Kidney (tissue), 13 donors: ENCODE measurements at regions not wholly inside any gene's neighbourhood (a gene's known extent, or its start where the extent isn't known, plus 50 kb on each side); places are given as distances from the start of the nearest gene placed in this dataset.
"Not testable (repeated sequence)": the region's sequence is repeated elsewhere in the genome, so short reads cannot be mapped to it uniquely, and the experiment has no call there.

Experiments
- DNase-seq, 5 donors: peaks; one replicate each; pipeline ENCODE4 v3.0.0-alpha.2; 2013 to 2020
- FAIRE-seq: peaks from 2 replicates; lab custom pipeline; 2012; peaks lifted over from hg19 to GRCh38; lab: Jason Lieb, UNC
- H3K27ac ChIP-seq, 2 donors: one replicate each; pipeline ENCODE4 v1.7.0; 2013; ENCODE audit warnings: low read depth in 2 of 2, low read length in 2 of 2, inconsistent platforms in 1 of 2
- H3K27me3 ChIP-seq: one replicate; pipeline ENCODE4 v1.7.1; 2013; ENCODE audit warnings: low read length, inconsistent platforms; ENCODE audit not compliant: control insufficient read depth, insufficient read depth
- H3K36me3 ChIP-seq, 3 donors: one replicate each; pipeline versions ENCODE4 v1.7.0 to v1.7.1; 2013; ENCODE audit warnings: low read length in 3 of 3, control low read depth in 1 of 3, inconsistent platforms in 1 of 3; ENCODE audit not compliant: insufficient read depth in 3 of 3, control insufficient read depth in 2 of 3
- H3K4me1 ChIP-seq, 3 donors: one replicate each; pipeline versions ENCODE4 v1.7.0 to v1.7.1; 2013; ENCODE audit warnings: low read length in 3 of 3, inconsistent platforms in 1 of 3, low read depth in 1 of 3; ENCODE audit not compliant: control insufficient read depth in 2 of 3, insufficient read depth in 2 of 3
- H3K4me3 ChIP-seq, 3 donors: one replicate each; pipeline versions ENCODE4 v1.7.0 to v1.8.1; 2013; ENCODE audit warnings: low read length in 3 of 3, control low read depth in 1 of 3, inconsistent platforms in 1 of 3
- H3K9ac ChIP-seq, 3 donors: one replicate each; pipeline versions ENCODE4 v1.7.0 to v1.7.1; 2013; ENCODE audit warnings: low read length in 3 of 3, control low read depth in 1 of 3, inconsistent platforms in 1 of 3
- H3K9me3 ChIP-seq, 3 donors: one replicate each; pipeline versions ENCODE4 v1.7.0 to v1.7.1; 2013; ENCODE audit warnings: low read length in 3 of 3, control low read depth in 1 of 3, inconsistent platforms in 1 of 3; ENCODE audit not compliant: control insufficient read depth in 2 of 3, insufficient read depth in 1 of 3
- intact Hi-C: fragments of 100-400 bp; cut with DNase I; formaldehyde crosslinking; loops from one replicate; pipeline ENCODE4 v1.11.1; 2022
- TF ChIP-seq, protein P1 (sequence below): IDR thresholded peaks from 3 replicates; pipeline ENCODE4 v1.5.1; 2012; ENCODE audit warnings: mild to moderate bottlenecking, moderate library complexity, borderline replicate concordance; ENCODE audit not compliant: insufficient read depth; ENCODE audit errors: extremely low read depth
- donor health status: control.
- donor health status: control.
- donor health status: control.
- donor health status: control.
- donor health status: control.
- donor health status: DM: yes; HTN: yes; CAD: no.
- donor health status: Normal renal cell carcinoma (clear cell type).

DNA sequence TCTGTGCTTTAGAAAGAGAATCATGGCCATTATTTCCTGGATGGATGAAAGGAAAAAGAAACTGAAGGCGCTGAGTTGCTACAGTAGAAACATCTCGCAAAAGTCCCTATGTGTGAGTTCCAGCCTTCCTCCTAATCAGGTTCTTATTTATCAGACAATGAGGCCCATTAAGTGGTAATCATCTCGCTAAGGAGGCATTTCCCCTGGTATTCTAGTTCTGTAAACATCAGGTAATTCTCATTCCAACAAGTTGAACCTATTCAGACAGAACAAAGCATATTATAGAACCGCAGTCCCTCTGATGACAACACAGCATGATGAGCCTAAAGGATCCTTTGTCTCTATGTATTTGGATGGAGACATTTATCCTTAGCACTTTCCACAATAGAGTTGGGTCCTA, 205.7 kb upstream of the MAOA start:
- H3K36me3 ChIP-seq: no peaks in the 10 kb centered on the region
- no peak overlapping the region for H3K27ac ChIP-seq
- FAIRE-seq (no peak), DNase-seq (no peak)
- no peaks in the 10 kb centered on the region for H3K4me1 ChIP-seq
- H3K9me3 ChIP-seq: no peaks in the 10 kb centered on the region
- intact Hi-C loops: no loop called here
- no peaks in the 10 kb centered on the region for H3K27me3 ChIP-seq
- TF ChIP-seq, protein P1, sequence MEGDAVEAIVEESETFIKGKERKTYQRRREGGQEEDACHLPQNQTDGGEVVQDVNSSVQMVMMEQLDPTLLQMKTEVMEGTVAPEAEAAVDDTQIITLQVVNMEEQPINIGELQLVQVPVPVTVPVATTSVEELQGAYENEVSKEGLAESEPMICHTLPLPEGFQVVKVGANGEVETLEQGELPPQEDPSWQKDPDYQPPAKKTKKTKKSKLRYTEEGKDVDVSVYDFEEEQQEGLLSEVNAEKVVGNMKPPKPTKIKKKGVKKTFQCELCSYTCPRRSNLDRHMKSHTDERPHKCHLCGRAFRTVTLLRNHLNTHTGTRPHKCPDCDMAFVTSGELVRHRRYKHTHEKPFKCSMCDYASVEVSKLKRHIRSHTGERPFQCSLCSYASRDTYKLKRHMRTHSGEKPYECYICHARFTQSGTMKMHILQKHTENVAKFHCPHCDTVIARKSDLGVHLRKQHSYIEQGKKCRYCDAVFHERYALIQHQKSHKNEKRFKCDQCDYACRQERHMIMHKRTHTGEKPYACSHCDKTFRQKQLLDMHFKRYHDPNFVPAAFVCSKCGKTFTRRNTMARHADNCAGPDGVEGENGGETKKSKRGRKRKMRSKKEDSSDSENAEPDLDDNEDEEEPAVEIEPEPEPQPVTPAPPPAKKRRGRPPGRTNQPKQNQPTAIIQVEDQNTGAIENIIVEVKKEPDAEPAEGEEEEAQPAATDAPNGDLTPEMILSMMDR: no peak
- no peak overlapping the region for H3K4me3 ChIP-seq
- H3K9ac ChIP-seq: no peak overlapping the region

DNA sequence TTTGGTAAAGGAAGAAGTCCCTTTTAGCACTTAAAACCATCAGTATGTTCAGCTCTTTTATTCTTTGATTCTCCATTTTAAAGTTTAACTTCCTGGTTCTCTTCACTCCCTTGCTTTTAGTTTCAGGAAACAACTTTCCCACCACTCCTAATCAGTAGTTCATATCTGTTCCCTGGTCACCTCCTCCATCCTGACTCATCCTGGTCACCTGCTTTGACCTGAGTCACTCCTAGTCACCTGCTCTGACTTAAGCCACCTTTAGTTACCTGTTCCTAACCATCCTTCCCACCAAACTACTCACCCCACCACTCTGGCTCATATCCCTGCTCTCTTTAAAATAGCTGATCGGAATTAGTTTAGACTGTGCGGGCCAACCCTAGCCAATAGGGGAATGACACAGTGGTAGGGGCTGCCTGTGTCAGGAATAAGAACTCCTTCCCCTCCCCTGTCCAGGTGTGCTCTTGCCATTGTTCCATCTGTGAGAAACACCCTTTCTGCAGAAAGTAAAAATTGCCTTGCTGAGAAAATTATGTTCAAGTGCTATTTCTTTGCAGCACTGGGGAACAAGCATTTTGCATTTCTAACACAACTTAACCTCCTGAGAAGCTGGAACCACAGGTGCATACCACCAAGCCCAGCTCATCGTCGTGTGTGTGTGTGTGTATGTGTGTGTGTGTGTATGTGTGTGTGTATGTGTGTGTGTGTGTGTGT, 204.0 kb upstream of the MAOA start:
- H3K4me1 ChIP-seq, H3K27me3 ChIP-seq, DNase-seq, H3K27ac ChIP-seq, H3K36me3 ChIP-seq, H3K9ac ChIP-seq, H3K4me3 ChIP-seq, H3K9me3 ChIP-seq, FAIRE-seq, intact Hi-C loops: not testable (repeated sequence)

DNA sequence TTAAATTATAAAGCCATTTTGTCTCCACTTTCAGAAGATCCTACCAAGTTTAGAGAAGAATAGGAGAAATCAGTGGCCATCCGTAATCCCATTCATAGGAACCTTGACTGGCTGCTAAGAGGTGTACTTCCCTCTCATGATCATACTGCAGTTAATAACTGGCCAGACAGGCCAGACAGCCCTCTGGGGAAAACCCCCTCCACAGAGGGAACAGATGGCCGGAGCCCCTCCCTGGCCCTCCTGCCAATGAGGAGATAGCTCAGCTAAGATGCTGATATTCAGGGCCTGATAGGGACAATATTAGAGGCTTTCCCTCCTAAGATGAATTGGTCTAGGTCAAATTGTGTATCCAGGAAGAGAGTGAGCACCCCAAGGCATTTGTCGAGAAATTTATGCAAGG, 200.0 kb upstream of the MAOA start:
- H3K4me1 ChIP-seq: no peaks in the 10 kb centered on the region
- intact Hi-C loops: no loop called here
- no peak for FAIRE-seq

DNA sequence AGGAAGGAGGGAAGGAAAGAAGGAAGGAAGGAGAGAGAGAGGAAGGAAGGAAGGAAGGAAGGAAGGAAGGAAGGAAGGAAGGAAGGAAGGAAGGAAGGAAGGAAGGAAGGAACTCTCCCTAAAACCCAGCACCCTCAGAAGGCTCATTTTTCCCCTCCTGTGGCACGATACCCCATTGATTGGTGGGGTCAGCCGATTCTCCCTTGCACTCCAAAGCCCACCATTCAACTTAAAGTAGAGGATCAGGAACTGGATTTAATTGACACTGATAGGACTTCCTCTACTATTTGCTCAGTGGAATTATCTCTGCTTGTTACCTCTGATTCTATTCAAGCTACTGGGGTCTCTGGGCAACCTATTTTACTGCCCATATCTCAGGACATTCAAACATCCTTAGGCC, 199.2 kb upstream of the MAOA start:
- no peak overlapping the region for H3K27ac ChIP-seq
- FAIRE-seq (no peak), DNase-seq (no peak)
- H3K36me3 ChIP-seq: no peaks in the 10 kb centered on the region
- intact Hi-C loops: no loop called here
- H3K9ac ChIP-seq: no peak overlapping the region
- H3K27me3 ChIP-seq: no peaks in the 10 kb centered on the region
- H3K4me1 ChIP-seq: no peaks in the 10 kb centered on the region
- H3K9me3 ChIP-seq: no peaks in the 10 kb centered on the region
- H3K4me3 ChIP-seq: no peak overlapping the region
- TF ChIP-seq, protein P1: no peak

More for the DNA sequence above, 200.0 kb upstream of the MAOA start:
- Histone ChIP-seq H3K9me3 (no peaks in the 10 kb centered on the region), H3K27ac (no peak overlapping the region), H3K36me3 (no peaks in the 10 kb centered on the region), H3K9ac (no peak overlapping the region), H3K4me3 (no peak overlapping the region), H3K27me3 (no peaks in the 10 kb centered on the region)
- DNase-seq: no peak
- TF ChIP-seq, protein P1: no peak
